ENCODE measurements at regions not wholly inside any gene's neighbourhood (a gene's known extent, or its start where the extent isn't known, plus 50 kb on each side); places are given as distances from the start of the nearest gene placed in this dataset.
"Not testable (repeated sequence)": the region's sequence is repeated elsewhere in the genome, so short reads cannot be mapped to it uniquely, and the experiment has no call there.

- Histone ChIP-seq H3K36me3 (ENCODE audit: control insufficient read depth in 2 of 2, extremely low read depth in 1 of 2, insufficient read depth in 1 of 2, low read length in 1 of 2) (no peaks in the 10 kb centered on the region), H3K4me1 (ENCODE audit: control insufficient read depth in 1 of 2, extremely low read depth in 1 of 2, insufficient read depth in 2 of 2, low read length in 2 of 2) (no peaks in the 10 kb centered on the region), H3K9me3 (no peaks in the 10 kb centered on the region), H3K27ac (ENCODE audit: low read length) (no peak overlapping the region), H3K27me3 (replicated peaks in 1 of 2; ENCODE audit: control insufficient read depth in 2 of 2, extremely low read depth in 1 of 2, insufficient read depth in 2 of 2, low read length in 1 of 2) (peaks cover 0 to 3% of the 10 kb centered on the region in 2 experiments), H3K4me3 (ENCODE audit: control insufficient read depth in 1 of 2, extremely low read depth in 1 of 2, low read length in 1 of 2) (no peak overlapping the region)
- ATAC-seq (replicated peaks in 1 of 4): no peak
- no peak overlapping the region for H3K4me3 Mint-ChIP-seq
- no peak overlapping the region for H3K27ac Mint-ChIP-seq
- peaks cover 16 to 24% of the 10 kb centered on the region in 2 donors for H3K27me3 Mint-ChIP-seq
- ChIA-PET CTCF (no interaction called here), POLR2A (no interaction called here)
- no peaks in the 10 kb centered on the region for H3K4me1 Mint-ChIP-seq
- H3K36me3 Mint-ChIP-seq: no peaks in the 10 kb centered on the region
- H3K9me3 Mint-ChIP-seq: peaks cover 0 to 4% (median 0%) of the 10 kb centered on the region in 3 donors
- DNase-seq: no peak
- WGBS (ENCODE audit: insufficient coverage): 78% methylated on average over 1 of the region's 3 CpGs
Measured at GRCh38 chr3:182644013-182644412, 149.3 kb upstream of the ATP11B start.

- Histone ChIP-seq H3K9me3 (no peaks in the 10 kb centered on the region), H3K4me1 (ENCODE audit: control insufficient read depth in 1 of 2, extremely low read depth in 1 of 2, insufficient read depth in 2 of 2, low read length in 2 of 2) (no peaks in the 10 kb centered on the region), H3K27ac (ENCODE audit: low read length) (no peak overlapping the region), H3K4me3 (ENCODE audit: control insufficient read depth in 1 of 2, extremely low read depth in 1 of 2, low read length in 1 of 2) (no peak overlapping the region), H3K27me3 (replicated peaks in 1 of 2; ENCODE audit: control insufficient read depth in 2 of 2, extremely low read depth in 1 of 2, insufficient read depth in 2 of 2, low read length in 1 of 2) (peaks cover 0 to 3% of the 10 kb centered on the region in 2 experiments), H3K36me3 (ENCODE audit: control insufficient read depth in 2 of 2, extremely low read depth in 1 of 2, insufficient read depth in 1 of 2, low read length in 1 of 2) (no peaks in the 10 kb centered on the region)
- no peak overlapping the region for H3K4me3 Mint-ChIP-seq
- H3K36me3 Mint-ChIP-seq: no peaks in the 10 kb centered on the region
- H3K27ac Mint-ChIP-seq: no peak overlapping the region
- POLR2A ChIA-PET: interaction anchor here in 1 of 2 donors (0.7 kb wide), 1 partner anchor 95 kb away, joined by 3 read pairs; no protein-coding TSS in a partner anchor
- no peak for ATAC-seq (replicated peaks in 1 of 4)
- DNase-seq: no peak
- WGBS (ENCODE audit: insufficient coverage): no CpG with 5 or more reads among the region's 5 CpGs
- peaks cover 0 to 4% (median 0%) of the 10 kb centered on the region in 3 donors for H3K9me3 Mint-ChIP-seq
- H3K4me1 Mint-ChIP-seq: no peaks in the 10 kb centered on the region
- peaks cover 15 to 24% of the 10 kb centered on the region in 2 donors for H3K27me3 Mint-ChIP-seq
- CTCF ChIA-PET: interaction anchor here in 1 of 2 donors (0.6 kb wide), 1 partner anchor 1092 kb away, joined by 3 read pairs; no protein-coding TSS in a partner anchor
Measured at GRCh38 chr3:182644790-182645433, 148.4 kb upstream of the ATP11B start.

- ChIA-PET POLR2A (no interaction called here), CTCF (no interaction called here)
- Histone ChIP-seq H3K4me1 (ENCODE audit: control insufficient read depth in 1 of 2, extremely low read depth in 1 of 2, insufficient read depth in 2 of 2, low read length in 2 of 2) (no peaks in the 10 kb centered on the region), H3K27ac (ENCODE audit: low read length) (no peak overlapping the region), H3K27me3 (replicated peaks in 1 of 2; ENCODE audit: control insufficient read depth in 2 of 2, extremely low read depth in 1 of 2, insufficient read depth in 2 of 2, low read length in 1 of 2) (peaks cover 0 to 3% of the 10 kb centered on the region in 2 experiments), H3K9me3 (no peaks in the 10 kb centered on the region), H3K4me3 (ENCODE audit: control insufficient read depth in 1 of 2, extremely low read depth in 1 of 2, low read length in 1 of 2) (no peak overlapping the region), H3K36me3 (ENCODE audit: control insufficient read depth in 2 of 2, extremely low read depth in 1 of 2, insufficient read depth in 1 of 2, low read length in 1 of 2) (no peaks in the 10 kb centered on the region)
- WGBS (ENCODE audit: insufficient coverage): 83% methylated on average over 2 of the region's 3 CpGs
- peaks cover 8 to 22% of the 10 kb centered on the region in 2 donors for H3K27me3 Mint-ChIP-seq
- ATAC-seq (replicated peaks in 1 of 4) (no peak), DNase-seq (no peak)
- H3K36me3 Mint-ChIP-seq: no peaks in the 10 kb centered on the region
- no peaks in the 10 kb centered on the region for H3K4me1 Mint-ChIP-seq
- H3K4me3 Mint-ChIP-seq: no peak overlapping the region
- H3K9me3 Mint-ChIP-seq: no peaks in the 10 kb centered on the region
- no peak overlapping the region for H3K27ac Mint-ChIP-seq
Measured at GRCh38 chr3:182650568-182651128, 142.7 kb upstream of the ATP11B start.

GRCh38 chr3:182651461-182651860 is 141.8 kb upstream of the ATP11B start:
- no peak for ATAC-seq (replicated peaks in 1 of 4)
- Histone ChIP-seq H3K9me3 (no peaks in the 10 kb centered on the region), H3K27ac (ENCODE audit: low read length) (no peak overlapping the region), H3K27me3 (replicated peaks in 1 of 2; ENCODE audit: control insufficient read depth in 2 of 2, extremely low read depth in 1 of 2, insufficient read depth in 2 of 2, low read length in 1 of 2) (peaks cover 0 to 3% of the 10 kb centered on the region in 2 experiments), H3K4me1 (ENCODE audit: control insufficient read depth in 1 of 2, extremely low read depth in 1 of 2, insufficient read depth in 2 of 2, low read length in 2 of 2) (no peaks in the 10 kb centered on the region), H3K36me3 (ENCODE audit: control insufficient read depth in 2 of 2, extremely low read depth in 1 of 2, insufficient read depth in 1 of 2, low read length in 1 of 2) (no peaks in the 10 kb centered on the region), H3K4me3 (ENCODE audit: control insufficient read depth in 1 of 2, extremely low read depth in 1 of 2, low read length in 1 of 2) (no peak overlapping the region)
- H3K27me3 Mint-ChIP-seq: peaks cover 9 to 25% of the 10 kb centered on the region in 2 donors
- peaks cover 0 to 7% (median 0%) of the 10 kb centered on the region in 3 donors for H3K9me3 Mint-ChIP-seq
- H3K27ac Mint-ChIP-seq: no peak overlapping the region
- no peak overlapping the region for H3K4me3 Mint-ChIP-seq
- DNase-seq: no peak
- CTCF ChIA-PET: no interaction called here
- H3K36me3 Mint-ChIP-seq: no peaks in the 10 kb centered on the region
- POLR2A ChIA-PET: no interaction called here
- 96% methylated on average over 4 of the region's 8 CpGs for WGBS (ENCODE audit: insufficient coverage)
- H3K4me1 Mint-ChIP-seq: no peaks in the 10 kb centered on the region

GRCh38 chr3:182653065-182653464 is 140.2 kb upstream of the ATP11B start:
- H3K27ac ChIP-seq (ENCODE audit: low read length); H3K4me1 Mint-ChIP-seq; H3K4me3 Mint-ChIP-seq; H3K9me3 ChIP-seq; H3K36me3 Mint-ChIP-seq; POLR2A ChIA-PET; CTCF ChIA-PET; H3K36me3 ChIP-seq (ENCODE audit: control insufficient read depth in 2 of 2, extremely low read depth in 1 of 2, insufficient read depth in 1 of 2, low read length in 1 of 2); DNase-seq; H3K4me3 ChIP-seq (ENCODE audit: control insufficient read depth in 1 of 2, extremely low read depth in 1 of 2, low read length in 1 of 2); H3K9me3 Mint-ChIP-seq; ATAC-seq (replicated peaks in 1 of 4); H3K4me1 ChIP-seq (ENCODE audit: control insufficient read depth in 1 of 2, extremely low read depth in 1 of 2, insufficient read depth in 2 of 2, low read length in 2 of 2); H3K27me3 ChIP-seq (replicated peaks in 1 of 2; ENCODE audit: control insufficient read depth in 2 of 2, extremely low read depth in 1 of 2, insufficient read depth in 2 of 2, low read length in 1 of 2); H3K27ac Mint-ChIP-seq: not testable (repeated sequence)
- H3K27me3 Mint-ChIP-seq: peaks cover 12 to 29% of the 10 kb centered on the region in 2 donors
- no CpG with 5 or more reads among the region's 1 CpG for WGBS (ENCODE audit: insufficient coverage)

- Mint-ChIP-seq H3K4me3 (no peak overlapping the region), H3K9me3 (no peaks in the 10 kb centered on the region), H3K36me3 (no peaks in the 10 kb centered on the region), H3K27me3 (peaks cover 29 to 48% of the 10 kb centered on the region in 2 donors), H3K27ac (no peak overlapping the region), H3K4me1 (no peaks in the 10 kb centered on the region)
- no peaks in the 10 kb centered on the region for H3K9me3 ChIP-seq
- 40% methylated on average over 1 of the region's 3 CpGs for WGBS (ENCODE audit: insufficient coverage)
- no peaks in the 10 kb centered on the region for H3K36me3 ChIP-seq (ENCODE audit: control insufficient read depth in 2 of 2, extremely low read depth in 1 of 2, insufficient read depth in 1 of 2, low read length in 1 of 2)
- H3K27me3 ChIP-seq (replicated peaks in 1 of 2; ENCODE audit: control insufficient read depth in 2 of 2, extremely low read depth in 1 of 2, insufficient read depth in 2 of 2, low read length in 1 of 2): peaks cover 0 to 8% of the 10 kb centered on the region in 2 experiments
- no peak overlapping the region for H3K27ac ChIP-seq (ENCODE audit: low read length)
- H3K4me3 ChIP-seq (ENCODE audit: control insufficient read depth in 1 of 2, extremely low read depth in 1 of 2, low read length in 1 of 2): no peak overlapping the region
- DNase-seq: no peak
- H3K4me1 ChIP-seq (ENCODE audit: control insufficient read depth in 1 of 2, extremely low read depth in 1 of 2, insufficient read depth in 2 of 2, low read length in 2 of 2): no peaks in the 10 kb centered on the region
- ChIA-PET CTCF (no interaction called here), POLR2A (no interaction called here)
- no peak for ATAC-seq (replicated peaks in 1 of 4)
Measured at GRCh38 chr3:182668541-182668940, 124.8 kb upstream of the ATP11B start.
